ENCODE measurements at regions not wholly inside any gene's neighbourhood (a gene's known extent, or its start where the extent isn't known, plus 50 kb on each side); places are given as distances from the start of the nearest gene placed in this dataset.

GRCh38 chr13:82961757-82962156 is 920.5 kb downstream of the SLITRK1 start:
- no peak for FAIRE-seq

More at GRCh38 chr13:82961757-82962156, 920.5 kb downstream of the SLITRK1 start:
- TF ChIP-seq ZBTB33 (IDR thresholded peaks at IDR 0.05) = no peak
- TF ChIP-seq JUND (IDR thresholded peaks at IDR 0.05; ENCODE audit: low read depth, low read length) = no peak
- TF ChIP-seq CTCF (IDR thresholded peaks at IDR 0.05 in 2 of 3, conservative IDR thresholded peaks at IDR 0.05 in 1 of 3; ENCODE audit: control insufficient read depth in 2 of 3, extremely low read depth in 1 of 3, insufficient read depth in 1 of 3, low read depth in 3 of 3, low read length in 3 of 3) = no peak
- TF ChIP-seq CHD1 (IDR thresholded peaks at IDR 0.05; ENCODE audit: low read depth, low read length) = no peak
- no peak for TF ChIP-seq SIN3A (IDR thresholded peaks at IDR 0.05; ENCODE audit: low read depth, low read length)
- no peak for TF ChIP-seq BRCA1 (IDR thresholded peaks at IDR 0.05; ENCODE audit: low read depth, low read length)
- no peak for TF ChIP-seq ZNF384 (IDR thresholded peaks at IDR 0.05; ENCODE audit: borderline replicate concordance, low read depth, low read length)
- no peak for TF ChIP-seq REST (IDR thresholded peaks at IDR 0.05; ENCODE audit: low read depth, low read length)
- ChIA-PET CTCF (interaction anchor here (0.9 kb wide), 1 partner anchor 229 kb away, joined by 3 read pairs; no protein-coding TSS in a partner anchor), POLR2A (no interaction called here), RAD21 (ENCODE audit: unreplicated experiment) (no interaction called here), SMC1A (ENCODE audit: uncharacterized antibody, unreplicated experiment) (interaction anchor here (1.4 kb wide), 1 partner anchor 26 kb away, joined by 4 read pairs; no protein-coding TSS in a partner anchor)
- intact Hi-C loops (cut with micrococcal nuclease; ENCODE audit: unreplicated experiment) (loop anchor here (5.0 kb wide), 1 partner anchor 51 kb away; no protein-coding TSS in a partner anchor), in situ Hi-C loops (cut with MboI) (no loop called here)
- 91% methylated on average over 1 of the region's 1 CpG for WGBS (ENCODE audit: insufficient coverage, insufficient replicate concordance, low lambda C conversion rate, missing lambda C conversion rate)
- no peaks in the 10 kb centered on the region for H3K79me2 ChIP-seq (ENCODE audit: control insufficient read depth, insufficient read depth, low read length)
- no peak overlapping the region for H3K27ac ChIP-seq (ENCODE audit: control insufficient read depth, insufficient read depth)
- no peaks in the 10 kb centered on the region for H3K4me1 ChIP-seq (ENCODE audit: control insufficient read depth, insufficient read depth, low read length)
- H3K27me3 ChIP-seq (replicated peaks in 1 of 2; ENCODE audit: control insufficient read depth in 2 of 2, insufficient read depth in 2 of 2, low read length in 1 of 2) = no peaks in the 10 kb centered on the region
- H3K9ac ChIP-seq (ENCODE audit: control insufficient read depth, insufficient read depth, low read length) = no peak overlapping the region
- H3K9me3 ChIP-seq (replicated peaks; ENCODE audit: control insufficient read depth, insufficient read depth, low read length) = no peaks in the 10 kb centered on the region
- H2AFZ ChIP-seq (ENCODE audit: control insufficient read depth, low read depth, low read length) = no peak overlapping the region
- no peak overlapping the region for H3K4me2 ChIP-seq (ENCODE audit: control insufficient read depth, insufficient read depth)
- ATAC-seq (no peak), DNase-seq (ENCODE audit: low read depth, low spot score) (no peak)
- H3K36me3 ChIP-seq (ENCODE audit: control insufficient read depth in 2 of 2, insufficient read depth in 2 of 2, low read length in 1 of 2) = no peaks in the 10 kb centered on the region
- H3K4me3 ChIP-seq = no peak overlapping the region
- no peaks in the 10 kb centered on the region for H4K20me1 ChIP-seq (ENCODE audit: control insufficient read depth, insufficient read depth)
- BruUV-seq (replicated peaks) = no TSS peak

All from GM12878 (cell line).